GM10266 (cell line): ENCODE measurements at regions not wholly inside any gene's neighbourhood (a gene's known extent, or its start where the extent isn't known, plus 50 kb on each side); places are given as distances from the start of the nearest gene placed in this dataset.

ENCODE experiments used
- DNase-seq: peaks from one replicate; pipeline ENCODE4 v3.0.0; 2012; ENCODE audit errors: extremely low spot score
- CTCF ChIP-seq: IDR thresholded peaks from 2 replicates; pipeline ENCODE4 v1.5.1; 2012; ENCODE audit warnings: mild to moderate bottlenecking, low read depth; ENCODE audit not compliant: control insufficient read depth, insufficient read depth; ENCODE audit errors: missing control alignments

GRCh38 chr20:60990643-60991042, 261.4 kb upstream of the CDH4 start:
- no peak for TF ChIP-seq CTCF
- DNase-seq, result no peak

DNA sequence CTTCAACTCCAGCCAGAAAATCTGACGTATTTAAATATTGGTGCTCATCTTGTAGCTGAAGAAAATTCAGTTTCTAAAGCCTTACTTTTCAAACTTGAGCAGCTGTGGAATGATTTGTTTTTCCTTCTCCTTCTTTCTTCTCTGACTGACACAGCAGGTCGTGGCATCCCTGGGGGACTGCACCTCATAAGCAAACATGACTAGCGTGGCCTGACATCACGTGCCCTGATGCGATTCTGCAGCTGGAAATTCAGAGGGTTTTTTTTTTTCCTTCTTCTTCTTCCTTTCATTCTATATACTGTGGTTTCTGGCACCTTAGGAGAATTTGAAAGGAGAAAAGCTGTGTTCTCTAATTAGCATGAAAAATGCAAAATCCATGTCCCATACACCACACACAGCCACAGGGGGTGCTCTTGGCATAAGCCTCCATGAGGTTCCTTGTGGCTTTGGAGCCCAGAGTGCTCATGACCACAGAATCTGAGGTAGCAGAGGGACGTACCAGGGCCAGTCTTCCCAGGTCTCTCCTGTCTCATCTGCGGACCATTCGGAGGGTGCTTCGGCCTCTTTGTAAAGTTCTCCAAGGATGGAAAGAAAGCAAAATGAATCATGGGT, 258.5 kb upstream of the CDH4 start:
- no peak for DNase-seq
- no peak for TF ChIP-seq CTCF

- no peak for DNase-seq
- TF ChIP-seq CTCF, result no peak
Observed at GRCh38 chr20:60999250-60999649, 252.8 kb upstream of the CDH4 start.

DNA sequence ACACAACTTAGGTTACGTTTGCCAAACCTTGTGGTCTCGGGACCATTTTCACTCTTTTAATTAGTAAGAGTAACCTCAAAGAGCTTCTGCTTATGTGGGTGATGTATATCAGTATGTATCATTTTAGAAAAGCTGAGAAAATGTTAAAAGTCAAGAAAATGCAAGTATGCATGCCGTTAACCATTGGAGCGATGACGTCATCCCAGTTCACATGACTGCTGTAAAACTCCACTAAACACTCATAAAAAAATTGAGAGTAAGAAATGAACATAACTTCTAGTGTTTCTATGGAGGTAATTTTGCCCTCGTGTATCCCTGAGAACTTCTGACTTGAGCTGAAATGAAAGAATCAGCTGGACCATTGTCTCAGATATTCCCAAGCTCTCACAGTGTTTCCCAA, 250.0 kb upstream of the CDH4 start:
- TF ChIP-seq CTCF, result no peak
- no peak for DNase-seq

DNA sequence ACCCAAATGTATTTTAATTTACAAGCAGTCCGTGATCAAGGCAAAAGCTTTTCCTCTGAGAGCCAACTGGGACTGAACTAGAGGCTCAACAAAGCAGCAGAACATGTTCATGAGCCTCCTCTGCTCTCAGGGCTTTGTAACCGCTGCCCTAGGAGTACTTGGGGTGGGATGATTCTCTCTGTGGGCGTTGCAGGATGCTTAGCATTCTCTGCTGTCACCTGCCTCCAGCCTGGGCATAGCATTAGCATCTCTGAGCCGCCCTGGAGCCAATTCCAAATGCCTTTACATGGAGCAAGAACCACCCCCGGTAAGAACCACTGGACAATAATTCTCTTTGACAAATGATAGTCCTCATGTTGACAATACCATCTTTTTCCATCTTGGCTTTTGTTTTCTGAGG, 237.6 kb upstream of the CDH4 start:
- DNase-seq, result no peak
- no peak for TF ChIP-seq CTCF

GRCh38 chr20:61015602-61016001, 236.5 kb upstream of the CDH4 start:
- no peak for TF ChIP-seq CTCF
- DNase-seq, result no peak

DNA sequence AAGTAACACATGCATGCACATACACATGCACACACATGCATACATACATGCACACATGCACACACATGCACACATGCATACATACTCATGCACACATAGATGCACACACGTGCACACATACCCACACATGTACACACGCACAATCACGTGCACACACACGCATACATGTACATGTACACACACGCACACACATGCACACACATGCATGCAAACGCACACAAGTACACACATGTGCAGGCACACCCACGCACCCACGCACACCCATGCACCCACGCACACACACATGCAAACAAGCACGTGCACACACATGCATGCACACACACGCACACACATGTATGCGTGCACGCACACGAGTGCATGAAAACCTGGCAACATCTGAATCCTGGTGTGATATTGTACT, 232.7 kb upstream of the CDH4 start:
- no peak for DNase-seq
- no peak for TF ChIP-seq CTCF
